NCI-H69 (cell line): ENCODE measurements at regions not wholly inside any gene's neighbourhood (a gene's known extent, or its start where the extent isn't known, plus 50 kb on each side); places are given as distances from the start of the nearest gene placed in this dataset.

Experiments
- DNase-seq: peaks from one replicate; lab custom pipeline; 2025; lab: John Stamatoyannopoulos, UW

- peak; percentile 52 for DNase-seq
These were observed 117.1 kb upstream of the DTNA start for GRCh38 chr18:34592961-34593382.

- no peak for DNase-seq
These were observed 115.8 kb upstream of the DTNA start for GRCh38 chr18:34594266-34594665.

GRCh38 chr18:34595690-34596089 lies 114.4 kb upstream of the DTNA start:
- DNase-seq = peak; percentile 79

- no peak for DNase-seq
These were observed 111.9 kb upstream of the DTNA start for GRCh38 chr18:34598120-34598635.

GRCh38 chr18:34600158-34600557 lies 109.9 kb upstream of the DTNA start:
- no peak for DNase-seq

GRCh38 chr18:34600874-34601656 lies 109.0 kb upstream of the DTNA start:
- peak; percentile 52 for DNase-seq

GRCh38 chr18:34604591-34604990 lies 105.5 kb upstream of the DTNA start:
- peak; percentile 58 for DNase-seq

GRCh38 chr18:34606851-34607250 lies 103.2 kb upstream of the DTNA start:
- peak; percentile 29 for DNase-seq

- DNase-seq = no peak
These were observed 102.0 kb upstream of the DTNA start for GRCh38 chr18:34608064-34608463.

GRCh38 chr18:34609986-34610648 lies 100.0 kb upstream of the DTNA start:
- DNase-seq = no peak

GRCh38 chr18:34611904-34612303 lies 98.2 kb upstream of the DTNA start:
- DNase-seq = no peak

- no peak for DNase-seq
These were observed 89.7 kb upstream of the DTNA start for GRCh38 chr18:34620258-34620861.

GRCh38 chr18:34623557-34623956 lies 86.5 kb upstream of the DTNA start:
- DNase-seq = peak; percentile 74

- DNase-seq = peak; percentile 94
These were observed 85.5 kb upstream of the DTNA start for GRCh38 chr18:34624551-34624950.

GRCh38 chr18:34626404-34627136 lies 83.5 kb upstream of the DTNA start:
- peak; percentile 53 for DNase-seq

- peak; percentile 34 for DNase-seq
These were observed 82.8 kb upstream of the DTNA start for GRCh38 chr18:34627137-34627920.

- DNase-seq = peak; percentile 97
These were observed 78.8 kb upstream of the DTNA start for GRCh38 chr18:34631093-34631966.

GRCh38 chr18:34632321-34632720 lies 77.8 kb upstream of the DTNA start:
- DNase-seq = peak; percentile 65

- peak; percentile 63 for DNase-seq
These were observed 76.7 kb upstream of the DTNA start for GRCh38 chr18:34633368-34633767.

- DNase-seq = peak; percentile 86
These were observed 72.8 kb upstream of the DTNA start for GRCh38 chr18:34637094-34637801.
